ENCODE measurements at regions not wholly inside any gene's neighbourhood (a gene's known extent, or its start where the extent isn't known, plus 50 kb on each side); places are given as distances from the start of the nearest gene placed in this dataset.
A peak's percentile ranks its signal among the peaks of the same experiment; 100 is the strongest.
"Not testable (repeated sequence)": the region's sequence is repeated elsewhere in the genome, so short reads cannot be mapped to it uniquely, and the experiment has no call there.

- DNase-seq (ENCODE audit: extremely low spot score in 2 of 2); H3K27me3 ChIP-seq; intact Hi-C loops (cut with DNase I); H3K4me3 ChIP-seq; H3K36me3 ChIP-seq; H3K9me3 ChIP-seq; H3K4me1 ChIP-seq: not testable (repeated sequence)
- peak in 1 of 2 donors; percentile 29 for TF ChIP-seq POLR2AphosphoS5 (IDR thresholded peaks at IDR 0.05; ENCODE audit: insufficient read depth in 1 of 2, low read depth in 1 of 2)
- H3K27ac ChIP-seq = peak overlapping the region; percentile 12
Observed at GRCh38 chr3:71982506-71983258, 197.7 kb upstream of the PROK2 start.

GRCh38 chr3:71979175-71979574 is 194.2 kb upstream of the PROK2 start:
- intact Hi-C loops (cut with DNase I) = no loop called here
- H3K27me3 ChIP-seq = no peaks in the 10 kb centered on the region
- TF ChIP-seq POLR2A (IDR thresholded peaks at IDR 0.05) = no peak
- TF ChIP-seq CTCF (IDR thresholded peaks at IDR 0.05) = no peak
- no peak for TF ChIP-seq POLR2AphosphoS5 (IDR thresholded peaks at IDR 0.05; ENCODE audit: insufficient read depth in 1 of 2, low read depth in 1 of 2)
- H3K4me3 ChIP-seq = no peak overlapping the region
- no peak for DNase-seq (ENCODE audit: extremely low spot score in 2 of 2)
- no peaks in the 10 kb centered on the region for H3K9me3 ChIP-seq
- H3K27ac ChIP-seq = no peak overlapping the region
- no peaks in the 10 kb centered on the region for H3K36me3 ChIP-seq
- no peaks in the 10 kb centered on the region for H3K4me1 ChIP-seq

- H3K4me1 ChIP-seq = no peaks in the 10 kb centered on the region
- DNase-seq (ENCODE audit: extremely low spot score in 2 of 2) = no peak
- H3K4me3 ChIP-seq = no peak overlapping the region
- intact Hi-C loops (cut with DNase I) = no loop called here
- no peaks in the 10 kb centered on the region for H3K27me3 ChIP-seq
- H3K9me3 ChIP-seq = no peaks in the 10 kb centered on the region
- H3K36me3 ChIP-seq = no peaks in the 10 kb centered on the region
- TF ChIP-seq POLR2A (IDR thresholded peaks at IDR 0.05) = no peak
- TF ChIP-seq CTCF (IDR thresholded peaks at IDR 0.05) = no peak
- no peak for TF ChIP-seq POLR2AphosphoS5 (IDR thresholded peaks at IDR 0.05; ENCODE audit: insufficient read depth in 1 of 2, low read depth in 1 of 2)
- H3K27ac ChIP-seq = no peak overlapping the region
Observed at GRCh38 chr3:71978150-71978721, 193.3 kb upstream of the PROK2 start.

GRCh38 chr3:71977525-71977924 is 192.6 kb upstream of the PROK2 start:
- no peaks in the 10 kb centered on the region for H3K4me1 ChIP-seq
- H3K27me3 ChIP-seq = no peaks in the 10 kb centered on the region
- H3K36me3 ChIP-seq = no peaks in the 10 kb centered on the region
- intact Hi-C loops (cut with DNase I) = no loop called here
- H3K27ac ChIP-seq = no peak overlapping the region
- no peak for DNase-seq (ENCODE audit: extremely low spot score in 2 of 2)
- no peaks in the 10 kb centered on the region for H3K9me3 ChIP-seq
- no peak overlapping the region for H3K4me3 ChIP-seq
- TF ChIP-seq POLR2A (IDR thresholded peaks at IDR 0.05) (no peak), POLR2AphosphoS5 (IDR thresholded peaks at IDR 0.05; ENCODE audit: insufficient read depth in 1 of 2, low read depth in 1 of 2) (no peak), CTCF (IDR thresholded peaks at IDR 0.05) (no peak)

- H3K36me3 ChIP-seq = no peaks in the 10 kb centered on the region
- DNase-seq (ENCODE audit: extremely low spot score in 2 of 2) = no peak
- intact Hi-C loops (cut with DNase I) = no loop called here
- H3K4me3 ChIP-seq = no peak overlapping the region
- TF ChIP-seq POLR2AphosphoS5 (IDR thresholded peaks at IDR 0.05; ENCODE audit: insufficient read depth in 1 of 2, low read depth in 1 of 2) (no peak), POLR2A (IDR thresholded peaks at IDR 0.05) (no peak), CTCF (IDR thresholded peaks at IDR 0.05) (no peak)
- no peak overlapping the region for H3K27ac ChIP-seq
- H3K4me1 ChIP-seq = no peaks in the 10 kb centered on the region
- no peaks in the 10 kb centered on the region for H3K27me3 ChIP-seq
- no peaks in the 10 kb centered on the region for H3K9me3 ChIP-seq
Observed at GRCh38 chr3:71975573-71975972, 190.6 kb upstream of the PROK2 start.

Measured in vagina (tissue), 2 donors.